ENCODE measurements at regions not wholly inside any gene's neighbourhood (a gene's known extent, or its start where the extent isn't known, plus 50 kb on each side); places are given as distances from the start of the nearest gene placed in this dataset.

GRCh38 chr3:125695688-125696087 is 100.4 kb upstream of the OSBPL11 start:
- TF ChIP-seq CTCF (IDR thresholded peaks at IDR 0.05), result no peak
- TF ChIP-seq POLR2A (IDR thresholded peaks at IDR 0.05), result no peak

Data from lower leg skin (tissue), 3 donors.